ENCODE measurements at regions not wholly inside any gene's neighbourhood (a gene's known extent, or its start where the extent isn't known, plus 50 kb on each side); places are given as distances from the start of the nearest gene placed in this dataset.
"Not testable (repeated sequence)": the region's sequence is repeated elsewhere in the genome, so short reads cannot be mapped to it uniquely, and the experiment has no call there.

- DNase-seq: no peak
These were observed 55.3 kb upstream of the NRBF2 start for GRCh38 chr10:63077800-63078199.

- no peak for DNase-seq
These were observed 60.2 kb upstream of the NRBF2 start for GRCh38 chr10:63072951-63073350.

- no peak for DNase-seq
These were observed 62.0 kb upstream of the NRBF2 start for GRCh38 chr10:63071145-63071544.

- DNase-seq: no peak
These were observed 63.8 kb upstream of the NRBF2 start for GRCh38 chr10:63069318-63069717.

GRCh38 chr10:63068246-63068645 is 64.9 kb upstream of the NRBF2 start:
- DNase-seq: no peak

GRCh38 chr10:63066606-63067005 is 66.5 kb upstream of the NRBF2 start:
- DNase-seq: no peak

GRCh38 chr10:63064706-63065105 is 68.4 kb upstream of the NRBF2 start:
- DNase-seq: no peak

- DNase-seq: no peak
These were observed 74.9 kb upstream of the NRBF2 start for GRCh38 chr10:63058236-63058635.

GRCh38 chr10:63057509-63057908 is 75.6 kb upstream of the NRBF2 start:
- no peak for DNase-seq

- no peak for DNase-seq
These were observed 77.4 kb upstream of the NRBF2 start for GRCh38 chr10:63055705-63056104.

GRCh38 chr10:63054889-63055611 is 78.1 kb upstream of the NRBF2 start:
- no peak for DNase-seq

- DNase-seq: no peak
These were observed 81.0 kb upstream of the NRBF2 start for GRCh38 chr10:63052083-63052482.

- no peak for DNase-seq
These were observed 90.9 kb upstream of the NRBF2 start for GRCh38 chr10:63042256-63042655.

GRCh38 chr10:63033616-63034185 is 99.4 kb upstream of the NRBF2 start:
- not testable (repeated sequence) for DNase-seq

- no peak for DNase-seq
These were observed 102.6 kb upstream of the NRBF2 start for GRCh38 chr10:63030536-63030935.

GRCh38 chr10:63027531-63027930 is 105.6 kb upstream of the NRBF2 start:
- DNase-seq: no peak

GRCh38 chr10:63021225-63021624 is 111.9 kb upstream of the NRBF2 start:
- no peak for DNase-seq

GRCh38 chr10:63013755-63014154 is 119.4 kb upstream of the NRBF2 start:
- no peak for DNase-seq

GRCh38 chr10:63012623-63013022 is 120.5 kb upstream of the NRBF2 start:
- DNase-seq: no peak

- no peak for DNase-seq
These were observed 122.9 kb upstream of the NRBF2 start for GRCh38 chr10:63010203-63010602.

GRCh38 chr10:63008491-63008890 is 124.6 kb upstream of the NRBF2 start:
- no peak for DNase-seq

- no peak for DNase-seq
These were observed 126.0 kb upstream of the NRBF2 start for GRCh38 chr10:63007112-63007511.

GRCh38 chr10:63005246-63005645 is 127.9 kb upstream of the NRBF2 start:
- no peak for DNase-seq

- DNase-seq: no peak
These were observed 129.2 kb upstream of the NRBF2 start for GRCh38 chr10:63003816-63004453.

GRCh38 chr10:62996925-62997324 is 136.2 kb upstream of the NRBF2 start:
- no peak for DNase-seq

Measured in stimulated activated CD8-positive, alpha-beta memory T cell treated with anti-CD3 and anti-CD28 coated beads, Interleukin-4, amount 100 ng/mL, for 48 hours (primary cell).